ENCODE measurements at regions not wholly inside any gene's neighbourhood (a gene's known extent, or its start where the extent isn't known, plus 50 kb on each side); places are given as distances from the start of the nearest gene placed in this dataset.
"Not testable (repeated sequence)": the region's sequence is repeated elsewhere in the genome, so short reads cannot be mapped to it uniquely, and the experiment has no call there.

DNA sequence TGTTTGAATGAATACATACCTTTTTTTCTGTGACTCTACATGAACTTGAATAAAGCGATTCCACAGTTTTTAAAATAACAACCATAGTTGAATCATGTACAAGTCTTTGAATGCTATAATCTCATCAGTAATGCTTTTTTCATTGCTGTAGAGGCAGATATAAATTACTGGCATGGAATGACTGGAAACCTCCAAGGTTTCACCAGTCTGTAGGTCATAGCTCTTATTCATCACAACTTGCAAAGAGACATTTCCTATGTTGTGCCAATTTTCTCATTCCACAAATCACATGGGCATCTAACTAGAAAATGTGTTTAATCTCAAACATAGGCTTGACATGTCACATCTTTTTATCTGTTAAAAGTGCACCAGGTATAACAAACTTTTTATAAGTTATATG is 407.1 kb upstream of the KCNMB2 start:
- Mint-ChIP-seq H3K9me3 (peaks cover 0 to 7% (median 0%) of the 10 kb centered on the region in 9 donors), H3K27me3 (no peaks in the 10 kb centered on the region), H3K4me1 (peaks cover 0 to 1% (median 0%) of the 10 kb centered on the region in 4 donors), H3K4me3 (no peak overlapping the region), H3K27ac (no peak overlapping the region), H3K36me3 (peaks cover 0 to 3% (median 0%) of the 10 kb centered on the region in 3 donors)
- DNase-seq (no peak), ATAC-seq (no peak)
- POLR2A ChIA-PET = no interaction called here

DNA sequence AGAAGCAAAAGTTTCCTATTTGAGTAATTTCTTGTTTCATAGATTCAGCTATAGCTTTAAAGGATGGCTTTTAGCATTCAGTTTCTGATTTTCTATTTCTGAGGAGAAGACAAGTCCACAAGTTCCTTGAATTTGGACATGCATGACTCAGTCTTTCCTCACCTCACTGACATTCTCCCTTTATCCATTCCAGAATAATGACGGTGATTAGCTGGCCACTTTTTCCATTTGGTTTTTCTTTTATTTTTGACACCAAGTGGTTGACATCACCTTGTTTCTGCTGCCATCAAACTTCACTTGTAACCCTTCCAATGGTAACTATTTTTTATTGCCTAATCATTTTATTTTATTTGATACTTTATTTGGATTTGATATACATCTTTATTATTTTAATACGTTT is 404.4 kb upstream of the KCNMB2 start:
- POLR2A ChIA-PET = no interaction called here
- Mint-ChIP-seq H3K4me1 (no peaks in the 10 kb centered on the region), H3K27ac (no peak overlapping the region), H3K36me3 (peaks cover 0 to 3% (median 0%) of the 10 kb centered on the region in 3 donors), H3K27me3 (no peaks in the 10 kb centered on the region), H3K9me3 (peaks cover 0 to 7% (median 0%) of the 10 kb centered on the region in 9 donors), H3K4me3 (no peak overlapping the region)
- DNase-seq (no peak), ATAC-seq (no peak)

DNA sequence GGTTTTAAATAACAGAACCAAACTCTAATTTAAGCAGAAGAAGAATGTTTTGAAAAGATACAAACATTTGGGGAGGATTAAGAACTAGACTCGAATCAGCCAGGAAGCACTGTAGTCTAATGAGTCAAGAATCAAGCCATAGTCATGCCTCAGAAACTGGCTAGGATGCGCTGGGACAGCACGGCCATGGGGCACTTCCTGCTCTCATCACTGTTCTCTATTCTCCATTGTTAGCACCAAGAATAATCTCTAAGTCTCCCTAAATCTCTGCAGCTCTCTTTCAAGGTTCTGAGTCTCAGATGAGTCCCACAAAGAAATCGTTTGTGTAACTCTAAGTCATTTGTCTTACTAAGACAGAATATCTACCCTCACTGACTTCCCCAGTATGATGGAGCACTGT is 399.0 kb upstream of the KCNMB2 start:
- ATAC-seq (no peak), DNase-seq (no peak)
- Mint-ChIP-seq H3K4me1 (no peaks in the 10 kb centered on the region), H3K27ac (no peak overlapping the region), H3K9me3 (peaks cover 0 to 8% (median 0%) of the 10 kb centered on the region in 9 donors), H3K27me3 (no peaks in the 10 kb centered on the region), H3K36me3 (no peaks in the 10 kb centered on the region), H3K4me3 (no peak overlapping the region)
- POLR2A ChIA-PET = no interaction called here

DNA sequence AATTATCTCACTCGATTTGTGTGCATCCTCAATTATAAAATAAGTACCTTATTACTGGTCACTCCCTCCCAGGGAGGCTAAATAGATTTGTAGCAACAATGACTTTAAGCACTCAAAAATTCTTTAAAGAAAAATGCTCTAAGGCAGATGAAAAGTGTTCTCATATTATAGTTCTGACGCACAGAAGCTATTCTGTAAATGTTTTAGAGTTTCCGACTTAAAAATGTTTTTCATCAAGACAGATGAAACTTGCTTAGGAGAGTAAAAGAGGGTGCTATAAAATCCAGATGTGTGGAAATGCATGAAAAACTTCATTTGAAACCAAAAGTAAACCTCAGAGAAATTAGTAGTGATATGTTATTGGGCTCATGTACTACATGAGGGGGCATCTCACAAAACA is 398.4 kb upstream of the KCNMB2 start:
- Mint-ChIP-seq H3K27me3 (no peaks in the 10 kb centered on the region), H3K4me3 (no peak overlapping the region), H3K27ac (no peak overlapping the region), H3K4me1 (no peaks in the 10 kb centered on the region), H3K9me3 (peaks cover 0 to 8% (median 0%) of the 10 kb centered on the region in 9 donors), H3K36me3 (no peaks in the 10 kb centered on the region)
- POLR2A ChIA-PET = no interaction called here
- no peak for DNase-seq
- no peak for ATAC-seq

DNA sequence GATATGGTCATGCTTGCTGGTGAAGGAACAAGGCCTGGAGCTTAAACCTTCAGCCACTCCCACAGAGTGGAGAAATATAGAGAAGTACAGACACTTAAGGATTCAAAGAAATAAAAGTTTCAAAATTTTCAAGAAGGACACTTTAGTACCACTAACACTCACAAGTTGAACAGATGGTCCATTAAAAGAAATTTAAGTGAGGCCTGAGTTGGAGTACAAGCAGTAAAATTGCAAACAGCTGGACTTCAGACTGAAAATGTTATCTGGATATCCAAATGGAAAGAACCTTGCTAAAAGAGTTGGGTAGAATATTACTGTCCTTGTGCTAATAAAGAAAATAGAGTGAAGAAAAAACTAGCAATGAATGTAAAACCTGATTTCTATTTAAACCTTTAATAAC is 397.1 kb upstream of the KCNMB2 start:
- POLR2A ChIA-PET = no interaction called here
- Mint-ChIP-seq H3K27me3 (no peaks in the 10 kb centered on the region), H3K9me3 (peaks cover 0 to 8% (median 0%) of the 10 kb centered on the region in 9 donors), H3K4me1 (no peaks in the 10 kb centered on the region), H3K36me3 (no peaks in the 10 kb centered on the region), H3K27ac (no peak overlapping the region), H3K4me3 (no peak overlapping the region)
- ATAC-seq (no peak), DNase-seq (no peak)

DNA sequence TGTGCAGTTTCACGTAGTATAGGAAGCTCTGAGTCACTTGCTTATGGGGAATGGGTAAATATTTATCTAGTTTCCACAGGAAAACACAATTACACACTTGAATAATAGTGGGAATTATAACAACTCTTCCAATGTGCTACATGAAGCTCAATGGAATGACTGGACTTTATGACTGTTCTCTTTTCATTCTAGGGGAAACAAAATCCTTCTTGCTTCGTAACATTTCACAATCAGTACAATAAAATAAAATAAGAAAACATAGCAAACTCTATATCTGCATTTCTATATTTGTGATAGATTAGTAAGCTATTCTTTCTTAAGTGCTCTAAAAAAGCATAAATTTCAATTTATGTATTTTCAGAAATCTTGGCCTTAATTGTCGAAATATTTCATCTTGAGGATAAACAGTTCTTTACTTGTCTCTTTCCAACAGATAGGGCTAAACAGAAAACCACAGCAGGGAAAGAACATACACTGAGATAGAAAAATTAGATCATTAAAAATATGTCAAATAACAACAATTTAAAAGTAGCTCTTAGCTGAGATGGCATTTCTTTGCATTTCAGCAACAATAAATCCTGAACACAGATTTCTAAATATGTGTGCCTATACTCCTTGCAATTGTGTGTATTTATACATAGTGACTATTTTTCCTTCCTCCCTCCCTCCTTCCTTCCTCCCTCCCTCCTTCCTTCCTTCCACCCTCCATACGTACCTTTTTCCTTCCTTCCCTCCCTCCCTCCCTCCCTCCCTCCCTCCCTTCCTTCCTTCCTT is 395.5 kb upstream of the KCNMB2 start:
- H3K4me3 Mint-ChIP-seq = no peak overlapping the region
- no peak for DNase-seq
- no peaks in the 10 kb centered on the region for H3K27me3 Mint-ChIP-seq
- H3K9me3 Mint-ChIP-seq = peaks cover 0 to 8% (median 0%) of the 10 kb centered on the region in 9 donors
- H3K27ac Mint-ChIP-seq = no peak overlapping the region
- H3K4me1 Mint-ChIP-seq = no peaks in the 10 kb centered on the region
- POLR2A ChIA-PET = no interaction called here
- ATAC-seq = no peak
- H3K36me3 Mint-ChIP-seq = no peaks in the 10 kb centered on the region

DNA sequence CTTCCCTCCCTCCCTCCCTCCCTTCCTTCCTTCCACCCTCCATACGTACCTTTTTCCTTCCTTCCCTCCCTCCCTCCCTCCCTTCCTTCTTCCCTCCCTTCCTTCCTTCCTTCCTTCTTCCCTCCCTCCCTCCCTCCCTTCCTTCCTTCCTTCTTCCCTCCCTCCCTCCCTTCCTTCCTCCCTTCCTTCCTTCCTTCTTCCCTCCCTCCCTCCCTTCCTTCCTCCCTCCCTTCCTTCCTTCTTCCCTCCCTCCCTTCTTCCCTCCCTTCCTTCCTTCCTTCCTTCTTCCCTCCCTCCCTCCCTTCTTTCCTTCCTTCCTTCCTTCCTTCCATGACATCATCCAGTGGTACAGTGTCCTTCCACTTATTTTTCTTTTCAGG is 394.9 kb upstream of the KCNMB2 start:
- H3K27ac Mint-ChIP-seq, H3K4me3 Mint-ChIP-seq, H3K9me3 Mint-ChIP-seq, POLR2A ChIA-PET, DNase-seq, H3K27me3 Mint-ChIP-seq, ATAC-seq, H3K4me1 Mint-ChIP-seq, H3K36me3 Mint-ChIP-seq: not testable (repeated sequence)

DNA sequence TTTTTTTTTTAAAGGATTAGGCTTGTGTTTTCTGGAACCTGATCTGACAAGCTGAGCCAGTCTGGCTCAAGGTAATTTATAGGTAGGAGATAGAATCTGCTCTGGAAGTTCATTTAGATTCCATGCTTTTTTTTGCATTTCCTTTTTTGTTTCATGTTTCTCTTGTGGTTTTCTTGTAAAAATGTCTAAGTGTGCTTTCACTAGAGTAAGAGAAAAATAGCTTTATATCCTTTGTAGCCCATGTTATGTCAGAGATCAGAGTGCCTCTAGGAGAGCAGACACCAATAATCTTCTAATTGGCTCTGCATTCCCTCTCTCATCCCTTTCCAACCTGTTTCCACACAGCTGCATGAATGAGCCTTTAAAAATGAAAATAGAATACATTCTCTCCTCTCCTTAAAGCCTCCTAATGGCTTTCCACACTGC is 389.8 kb upstream of the KCNMB2 start:
- POLR2A ChIA-PET = interaction anchor here (0.7 kb wide), 1 partner anchor 448 kb away, joined by 3 read pairs; no protein-coding TSS in a partner anchor
- Mint-ChIP-seq H3K27me3 (no peaks in the 10 kb centered on the region), H3K36me3 (no peaks in the 10 kb centered on the region), H3K4me3 (no peak overlapping the region), H3K4me1 (peaks cover 3 to 10% (median 4%) of the 10 kb centered on the region in 4 donors), H3K27ac (no peak overlapping the region), H3K9me3 (peaks cover 0 to 7% (median 0%) of the 10 kb centered on the region in 9 donors)
- DNase-seq (no peak), ATAC-seq (no peak)

DNA sequence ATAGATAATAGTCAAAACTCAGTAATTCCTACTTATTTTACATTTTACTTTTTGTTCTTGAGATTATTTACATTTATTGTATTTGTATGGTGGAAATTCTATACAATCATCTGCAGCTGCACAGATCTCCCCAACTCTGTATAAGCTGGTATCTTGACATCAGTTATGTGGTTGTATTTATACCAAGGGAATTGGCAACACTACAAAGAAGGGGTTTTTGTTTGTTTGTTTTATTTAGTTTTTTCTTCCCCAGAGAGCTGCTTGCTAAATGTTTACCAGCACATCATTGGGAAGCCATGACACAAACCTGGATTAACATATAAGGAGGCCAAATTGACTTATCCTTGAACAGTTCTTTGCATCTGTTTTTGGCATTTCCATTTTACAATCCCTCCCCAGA is 389.2 kb upstream of the KCNMB2 start:
- H3K9me3 Mint-ChIP-seq = peaks cover 0 to 1% (median 0%) of the 10 kb centered on the region in 9 donors
- POLR2A ChIA-PET = no interaction called here
- H3K4me3 Mint-ChIP-seq = no peak overlapping the region
- DNase-seq (no peak), ATAC-seq (no peak)
- no peak overlapping the region for H3K27ac Mint-ChIP-seq
- H3K27me3 Mint-ChIP-seq = no peaks in the 10 kb centered on the region
- H3K4me1 Mint-ChIP-seq = peaks cover 3 to 13% (median 4%) of the 10 kb centered on the region in 4 donors
- H3K36me3 Mint-ChIP-seq = no peaks in the 10 kb centered on the region

DNA sequence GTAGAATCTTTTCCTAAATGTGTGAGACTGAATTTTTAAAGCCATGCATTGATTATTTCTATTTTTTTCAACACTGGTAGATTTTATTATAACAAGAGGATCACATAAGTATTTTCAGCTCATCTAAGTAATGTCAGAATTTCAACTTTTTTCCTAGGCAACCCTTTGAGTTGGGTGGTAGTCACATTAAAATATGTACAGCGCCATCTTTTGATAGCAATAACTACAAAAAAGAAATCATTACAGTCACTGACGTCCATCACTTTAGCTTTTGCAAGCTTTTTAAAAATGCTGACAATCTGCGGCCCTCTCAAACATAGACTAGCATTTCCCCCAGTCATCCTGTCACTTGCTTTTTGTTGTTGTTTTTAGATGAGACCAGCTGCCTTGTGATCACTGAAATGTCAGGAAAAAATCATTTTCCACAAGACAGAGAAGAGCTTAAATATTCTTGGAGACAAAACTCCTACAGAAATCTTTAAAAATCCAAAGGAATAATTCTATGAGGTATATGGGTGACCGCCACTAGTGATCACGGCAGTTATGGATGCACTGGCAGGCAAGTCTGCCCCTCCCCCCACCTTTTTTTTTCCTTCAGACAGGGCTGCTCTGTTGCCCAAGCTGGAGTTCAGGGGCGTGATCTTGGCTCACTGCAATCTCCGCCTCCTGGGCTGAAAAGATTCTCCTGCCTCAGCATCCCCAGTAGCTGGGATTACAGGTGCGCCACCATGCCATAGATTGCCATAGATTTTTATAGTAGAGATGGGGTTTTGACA is 384.0 kb upstream of the KCNMB2 start:
- H3K9me3 Mint-ChIP-seq = no peaks in the 10 kb centered on the region
- H3K4me1 Mint-ChIP-seq = peaks cover 0 to 8% (median 2%) of the 10 kb centered on the region in 4 donors
- ATAC-seq (no peak), DNase-seq (peak in 1 of 10 donors; percentile 5)
- POLR2A ChIA-PET = interaction anchor here (1.5 kb wide), 1 partner anchor 955 kb away, joined by 4 read pairs; the partner anchor contains the start of gene TBL1XR1
- H3K4me3 Mint-ChIP-seq = no peak overlapping the region
- peak overlapping the region in 3 of 10 donors; percentile 16 to 53 (median 47) for H3K27ac Mint-ChIP-seq
- H3K36me3 Mint-ChIP-seq = no peaks in the 10 kb centered on the region
- no peaks in the 10 kb centered on the region for H3K27me3 Mint-ChIP-seq

DNA sequence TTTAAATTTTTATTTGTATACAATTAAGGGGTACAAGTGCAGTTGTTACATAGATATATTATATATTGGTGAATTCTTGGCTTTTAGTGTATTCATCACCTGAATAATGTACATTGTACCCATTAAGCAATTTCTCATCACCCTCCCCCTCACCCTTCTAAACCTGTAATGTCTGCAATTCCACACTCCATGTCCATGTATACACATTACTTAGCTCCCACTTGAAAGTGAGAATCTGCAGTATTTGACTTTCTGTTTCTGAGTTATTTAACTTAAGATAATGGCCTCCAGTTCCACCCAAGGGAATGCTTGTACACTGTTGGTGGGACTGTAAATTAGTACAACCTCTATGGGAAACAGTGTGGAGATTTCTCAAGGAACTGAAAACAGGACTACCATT is 383.2 kb upstream of the KCNMB2 start:
- POLR2A ChIA-PET = no interaction called here
- Mint-ChIP-seq H3K36me3 (no peaks in the 10 kb centered on the region), H3K9me3 (no peaks in the 10 kb centered on the region), H3K4me3 (no peak overlapping the region), H3K27me3 (no peaks in the 10 kb centered on the region), H3K27ac (no peak overlapping the region), H3K4me1 (peaks cover 0 to 8% (median 2%) of the 10 kb centered on the region in 4 donors)
- DNase-seq = no peak
- ATAC-seq = no peak

DNA sequence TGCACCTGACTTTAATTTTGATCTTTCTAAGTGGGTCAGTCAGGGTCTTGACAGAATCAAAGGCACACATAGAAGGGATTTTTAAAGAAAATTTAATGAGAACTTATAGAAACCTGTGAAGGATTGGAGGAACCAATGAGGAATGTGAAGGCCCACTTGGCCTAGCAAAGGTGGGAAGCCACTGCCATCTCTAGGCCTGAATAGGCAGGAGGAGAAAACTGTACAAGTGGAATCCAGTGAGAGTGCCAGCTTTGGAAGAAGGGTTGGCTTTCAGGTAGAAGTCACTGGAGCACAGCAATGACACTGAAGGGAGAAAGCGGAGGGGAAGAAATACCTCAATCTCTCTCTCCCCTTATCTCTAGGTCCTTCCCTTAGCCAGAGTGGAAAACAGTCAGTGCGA is 380.7 kb upstream of the KCNMB2 start:
- H3K9me3 Mint-ChIP-seq = peaks cover 0 to 8% (median 0%) of the 10 kb centered on the region in 9 donors
- H3K4me3 Mint-ChIP-seq = no peak overlapping the region
- no peaks in the 10 kb centered on the region for H3K36me3 Mint-ChIP-seq
- H3K4me1 Mint-ChIP-seq = peaks cover 0 to 8% (median 2%) of the 10 kb centered on the region in 4 donors
- no peak for DNase-seq
- no peak for ATAC-seq
- peaks cover 0 to 2% (median 0%) of the 10 kb centered on the region in 5 donors for H3K27me3 Mint-ChIP-seq
- H3K27ac Mint-ChIP-seq = no peak overlapping the region
- POLR2A ChIA-PET = no interaction called here

DNA sequence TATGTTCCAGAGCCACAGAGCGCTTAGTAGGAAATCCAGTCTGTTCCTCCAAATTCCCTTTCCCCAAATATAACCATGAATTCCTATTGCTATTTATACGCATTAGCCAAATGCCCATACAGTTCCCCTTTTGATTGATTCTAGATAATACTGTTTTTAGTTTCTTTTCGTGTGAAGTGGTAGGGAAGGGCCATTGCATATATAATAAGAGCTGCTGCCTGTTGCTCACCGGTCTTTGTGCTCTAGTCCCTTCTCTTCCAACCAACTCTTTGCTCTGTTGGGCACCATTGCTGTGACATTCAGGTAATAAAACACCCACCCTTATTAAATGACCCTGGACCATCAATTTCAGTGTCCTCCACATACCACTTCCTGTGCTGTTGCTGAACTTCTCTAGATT is 379.9 kb upstream of the KCNMB2 start:
- no peak overlapping the region for H3K4me3 Mint-ChIP-seq
- peaks cover 0 to 8% (median 2%) of the 10 kb centered on the region in 4 donors for H3K4me1 Mint-ChIP-seq
- peaks cover 0 to 9% (median 0%) of the 10 kb centered on the region in 9 donors for H3K9me3 Mint-ChIP-seq
- peaks cover 0 to 2% (median 0%) of the 10 kb centered on the region in 5 donors for H3K27me3 Mint-ChIP-seq
- DNase-seq (no peak), ATAC-seq (no peak)
- H3K27ac Mint-ChIP-seq = no peak overlapping the region
- H3K36me3 Mint-ChIP-seq = no peaks in the 10 kb centered on the region
- POLR2A ChIA-PET = no interaction called here
